Nephron (organoid): ENCODE measurements at regions not wholly inside any gene's neighbourhood (a gene's known extent, or its start where the extent isn't known, plus 50 kb on each side); places are given as distances from the start of the nearest gene placed in this dataset.

Source experiments
- H3K27ac Mint-ChIP-seq, 3 experiments: 2 replicates each; pipeline ENCODE4 v1.8.0; 2020; ENCODE audit warnings: mixed read lengths in 3 of 3, mild to moderate bottlenecking in 2 of 3, moderate library complexity in 1 of 3
- H3K27me3 Mint-ChIP-seq: 2 replicates; pipeline ENCODE4 v1.8.0; 2021; ENCODE audit warnings: low read depth, mild to moderate bottlenecking, moderate library complexity, mixed read lengths
- H3K36me3 Mint-ChIP-seq: 2 replicates; pipeline ENCODE4 v1.8.0; 2020; ENCODE audit warnings: low read depth, mixed read lengths
- H3K4me1 Mint-ChIP-seq: 2 replicates; pipeline ENCODE4 v1.8.0; 2020; ENCODE audit warnings: mixed read lengths
- H3K4me3 Mint-ChIP-seq, 3 experiments: 2 replicates each; pipeline ENCODE4 v1.8.0; 2020; ENCODE audit warnings: mild to moderate bottlenecking in 3 of 3, mixed read lengths in 3 of 3, moderate library complexity in 2 of 3
- H3K9me3 Mint-ChIP-seq: 2 replicates; pipeline ENCODE4 v1.8.0; 2020; ENCODE audit warnings: mixed read lengths
- CTCF ChIP-seq, 3 experiments: fragments of 200-600 bp; sonication (generic); IDR thresholded peaks; one replicate each; pipeline ENCODE4 v1.5.0; 2021; ENCODE audit warnings: antibody characterized with exemption in 3 of 3; ENCODE audit not compliant: unreplicated experiment in 3 of 3

DNA sequence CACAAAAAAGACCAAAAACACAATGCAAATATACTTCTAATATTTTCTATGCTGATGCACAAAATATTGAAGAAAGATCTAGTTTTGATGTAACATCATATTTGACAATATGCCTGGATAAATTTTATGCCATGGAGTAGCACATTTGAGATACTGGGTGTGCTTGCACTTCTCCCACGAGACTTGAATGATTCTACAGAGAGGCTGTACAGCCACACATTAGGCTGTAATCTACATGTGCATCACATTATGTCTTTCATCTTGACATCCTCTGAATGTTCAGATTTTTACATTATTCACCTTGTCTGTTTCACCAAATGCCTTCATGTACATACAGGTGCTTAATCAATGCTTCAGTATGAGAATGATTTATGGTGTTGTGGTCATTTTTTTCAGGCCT lies 756.4 kb upstream of the CDH7 start:
- no peak overlapping the region for H3K4me3 Mint-ChIP-seq
- no peaks in the 10 kb centered on the region for H3K27me3 Mint-ChIP-seq
- no peaks in the 10 kb centered on the region for H3K9me3 Mint-ChIP-seq
- H3K27ac Mint-ChIP-seq: no peak overlapping the region
- no peak for TF ChIP-seq CTCF (IDR thresholded peaks at IDR 0.05; ENCODE audit: unreplicated experiment in 3 of 3)
- no peaks in the 10 kb centered on the region for H3K36me3 Mint-ChIP-seq
- H3K4me1 Mint-ChIP-seq: no peaks in the 10 kb centered on the region

DNA sequence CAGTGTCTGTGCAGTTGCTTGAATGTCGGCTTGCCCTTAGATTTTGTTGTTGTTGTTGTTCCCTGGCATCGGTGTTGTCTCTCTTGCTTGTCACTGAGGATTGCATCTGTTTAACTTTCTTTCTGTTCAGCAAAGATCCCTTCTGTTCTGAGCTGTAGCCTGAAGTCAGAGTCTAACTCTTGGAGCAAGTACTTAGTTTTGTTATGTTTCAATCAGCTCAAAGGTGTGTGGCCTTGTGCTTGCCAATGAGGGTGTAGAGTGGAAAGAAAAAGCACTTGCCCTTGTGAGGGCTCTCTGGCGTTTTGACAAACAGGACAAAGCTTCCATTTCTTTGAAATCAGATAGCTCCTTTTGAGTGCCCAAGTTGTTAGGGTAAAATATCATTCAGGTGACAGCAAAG lies 757.1 kb upstream of the CDH7 start:
- H3K27ac Mint-ChIP-seq: no peak overlapping the region
- H3K4me1 Mint-ChIP-seq: no peaks in the 10 kb centered on the region
- H3K9me3 Mint-ChIP-seq: no peaks in the 10 kb centered on the region
- no peak overlapping the region for H3K4me3 Mint-ChIP-seq
- H3K36me3 Mint-ChIP-seq: no peaks in the 10 kb centered on the region
- TF ChIP-seq CTCF (IDR thresholded peaks at IDR 0.05; ENCODE audit: unreplicated experiment in 3 of 3): no peak
- no peaks in the 10 kb centered on the region for H3K27me3 Mint-ChIP-seq

DNA sequence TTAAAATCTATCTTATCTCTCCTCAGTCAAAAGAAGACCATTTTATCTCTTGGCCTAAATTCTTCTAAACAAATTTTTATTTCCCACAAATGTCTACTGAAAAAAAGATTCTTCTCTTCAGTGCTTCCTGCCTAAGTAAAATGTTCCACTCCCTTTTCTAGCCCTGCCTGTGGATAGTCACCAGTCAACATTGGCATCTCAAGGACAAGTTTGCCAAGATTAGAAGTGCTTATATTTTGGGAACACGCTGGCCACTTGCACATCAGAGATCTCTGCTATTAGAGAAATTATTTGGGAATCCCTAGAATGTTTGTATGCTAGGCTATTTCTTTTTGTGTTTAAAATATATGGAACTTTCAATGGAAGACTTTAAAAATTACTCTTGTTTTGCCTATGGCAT lies 758.2 kb upstream of the CDH7 start:
- TF ChIP-seq CTCF (IDR thresholded peaks at IDR 0.05; ENCODE audit: unreplicated experiment in 3 of 3): no peak
- no peaks in the 10 kb centered on the region for H3K27me3 Mint-ChIP-seq
- H3K4me3 Mint-ChIP-seq: no peak overlapping the region
- no peaks in the 10 kb centered on the region for H3K9me3 Mint-ChIP-seq
- H3K36me3 Mint-ChIP-seq: no peaks in the 10 kb centered on the region
- no peak overlapping the region for H3K27ac Mint-ChIP-seq
- H3K4me1 Mint-ChIP-seq: no peaks in the 10 kb centered on the region

DNA sequence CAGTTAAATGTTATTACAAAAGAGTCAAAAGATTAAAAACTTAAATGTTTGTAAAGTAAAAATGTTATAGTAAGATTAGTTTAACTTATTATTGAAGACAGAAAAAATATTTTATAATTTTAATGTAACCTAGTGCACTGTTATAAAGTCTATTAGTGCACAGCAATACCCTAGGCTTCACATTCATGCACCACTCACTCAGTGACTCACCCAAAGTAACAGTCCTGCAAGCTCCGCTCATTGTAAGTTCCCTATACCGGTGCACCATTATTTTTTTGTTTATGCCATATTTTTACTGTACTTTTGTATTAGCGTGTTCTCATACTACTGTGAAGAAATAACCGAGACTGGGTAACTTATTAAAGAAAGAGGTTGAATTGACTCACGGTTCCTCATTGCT lies 759.7 kb upstream of the CDH7 start:
- H3K4me3 Mint-ChIP-seq: no peak overlapping the region
- H3K27ac Mint-ChIP-seq: no peak overlapping the region
- no peaks in the 10 kb centered on the region for H3K27me3 Mint-ChIP-seq
- no peaks in the 10 kb centered on the region for H3K36me3 Mint-ChIP-seq
- H3K9me3 Mint-ChIP-seq: no peaks in the 10 kb centered on the region
- peaks cover 4% of the 10 kb centered on the region for H3K4me1 Mint-ChIP-seq
- no peak for TF ChIP-seq CTCF (IDR thresholded peaks at IDR 0.05; ENCODE audit: unreplicated experiment in 3 of 3)

DNA sequence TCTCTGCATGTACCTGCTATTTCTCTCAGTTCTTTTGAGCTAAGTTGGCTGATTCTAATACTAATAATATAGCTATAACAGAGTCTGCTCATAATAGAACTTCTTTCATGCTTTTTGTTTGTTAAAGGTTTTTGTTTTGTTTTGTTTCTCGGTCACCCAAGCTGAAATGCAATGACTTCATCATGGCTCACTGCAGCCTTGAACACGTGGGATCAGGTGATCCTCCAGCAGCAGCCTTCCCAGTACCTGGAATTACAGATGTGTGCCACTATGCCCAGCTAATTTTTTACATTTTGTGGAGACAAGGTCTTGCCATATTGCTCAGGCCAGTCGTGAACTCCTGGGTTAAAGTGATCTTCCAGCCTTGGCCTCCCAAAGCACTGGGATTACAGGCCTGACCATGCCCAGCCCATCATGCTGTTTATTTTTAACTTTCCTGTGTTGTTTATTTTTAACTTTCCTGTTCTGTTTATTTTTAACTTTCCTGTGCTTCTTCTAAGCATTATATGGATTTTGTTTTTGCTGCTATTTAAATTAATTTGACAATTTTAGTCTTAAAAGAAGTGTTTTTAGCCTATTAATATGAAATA lies 763.8 kb upstream of the CDH7 start:
- Mint-ChIP-seq H3K27me3 (no peaks in the 10 kb centered on the region), H3K4me3 (no peak overlapping the region), H3K9me3 (no peaks in the 10 kb centered on the region), H3K4me1 (peaks cover 9% of the 10 kb centered on the region), H3K27ac (peak overlapping the region in 2 of 3 experiments; percentile 41 to 42), H3K36me3 (no peaks in the 10 kb centered on the region)
- no peak for TF ChIP-seq CTCF (IDR thresholded peaks at IDR 0.05; ENCODE audit: unreplicated experiment in 3 of 3)

- Mint-ChIP-seq H3K36me3 (no peaks in the 10 kb centered on the region), H3K4me1 (peaks cover 9% of the 10 kb centered on the region), H3K9me3 (no peaks in the 10 kb centered on the region), H3K27ac (no peak overlapping the region), H3K4me3 (no peak overlapping the region), H3K27me3 (no peaks in the 10 kb centered on the region)
- TF ChIP-seq CTCF (IDR thresholded peaks at IDR 0.05; ENCODE audit: unreplicated experiment in 3 of 3): no peak
These were observed 767.1 kb upstream of the CDH7 start for GRCh38 chr18:64983497-64984238.
